GM19328 (cell line): ENCODE measurements at regions not wholly inside any gene's neighbourhood (a gene's known extent, or its start where the extent isn't known, plus 50 kb on each side); places are given as distances from the start of the nearest gene placed in this dataset.
"Not testable (repeated sequence)": the region's sequence is repeated elsewhere in the genome, so short reads cannot be mapped to it uniquely, and the experiment has no call there.

Experiments
- ATAC-seq: cut with Tn5 transposase; IDR thresholded peaks from one replicate; pipeline ENCODE4 v1.9.1; 2021; ENCODE audit warnings: mild to moderate bottlenecking, moderate library complexity; ENCODE audit not compliant: unreplicated experiment

DNA sequence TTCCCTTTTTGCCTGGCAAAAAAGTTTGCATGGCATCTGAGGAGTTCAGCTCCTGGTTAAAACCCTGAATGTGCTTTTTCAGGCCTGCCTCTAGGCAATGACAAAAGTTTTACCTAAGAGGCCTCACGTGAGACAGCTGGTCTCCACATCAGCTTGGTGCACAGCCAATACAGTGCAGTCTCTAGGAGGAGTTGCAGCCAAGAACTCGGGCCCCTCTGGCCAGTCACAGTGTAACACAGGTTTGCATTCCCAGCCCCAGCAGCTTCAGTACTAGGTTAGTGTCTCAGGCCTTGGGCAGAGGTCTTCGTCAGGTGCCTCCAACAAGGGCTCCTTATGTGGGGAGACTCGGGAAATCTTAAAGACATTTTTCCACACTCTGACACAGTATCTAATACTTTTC, 771.7 kb downstream of the SORCS1 start:
- no peak for ATAC-seq

DNA sequence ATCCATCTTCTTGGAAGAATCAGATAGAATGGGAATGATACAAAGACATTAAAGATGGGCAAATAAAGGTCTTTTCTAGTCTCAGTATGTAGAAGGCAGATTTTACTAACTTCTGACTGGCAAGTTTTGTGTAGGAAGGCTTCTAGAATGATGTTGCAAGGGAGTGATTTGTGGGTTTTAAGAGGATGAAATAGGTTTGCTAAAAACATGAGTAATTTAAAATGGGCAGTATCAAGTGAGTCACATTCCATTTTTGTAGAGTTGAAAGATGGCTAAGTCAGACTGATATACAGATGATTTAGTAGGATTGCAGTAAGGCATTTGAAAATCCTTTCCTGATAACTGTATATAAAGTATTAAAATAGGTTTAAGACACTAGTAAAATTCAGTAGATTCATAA, 777.4 kb downstream of the SORCS1 start:
- no peak for ATAC-seq

DNA sequence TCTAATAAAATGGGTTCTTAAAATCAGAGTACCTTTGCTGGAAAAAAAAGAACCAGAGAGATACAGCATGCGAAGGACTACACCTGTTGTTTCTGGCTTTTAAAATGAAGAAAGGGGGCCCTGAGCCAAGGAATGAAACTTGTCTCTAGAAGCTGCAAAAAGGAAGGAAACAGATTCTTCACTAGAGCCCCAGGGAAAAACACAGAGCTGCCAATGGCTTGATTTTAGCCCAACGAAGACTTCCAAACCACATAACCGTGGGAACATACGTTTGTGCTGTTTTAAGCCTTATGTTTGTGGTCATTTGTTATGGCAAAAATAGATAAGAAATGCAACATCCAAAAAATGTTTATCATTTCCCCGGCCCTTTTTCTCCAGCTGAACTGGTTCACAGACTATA, 780.0 kb downstream of the SORCS1 start:
- no peak for ATAC-seq

DNA sequence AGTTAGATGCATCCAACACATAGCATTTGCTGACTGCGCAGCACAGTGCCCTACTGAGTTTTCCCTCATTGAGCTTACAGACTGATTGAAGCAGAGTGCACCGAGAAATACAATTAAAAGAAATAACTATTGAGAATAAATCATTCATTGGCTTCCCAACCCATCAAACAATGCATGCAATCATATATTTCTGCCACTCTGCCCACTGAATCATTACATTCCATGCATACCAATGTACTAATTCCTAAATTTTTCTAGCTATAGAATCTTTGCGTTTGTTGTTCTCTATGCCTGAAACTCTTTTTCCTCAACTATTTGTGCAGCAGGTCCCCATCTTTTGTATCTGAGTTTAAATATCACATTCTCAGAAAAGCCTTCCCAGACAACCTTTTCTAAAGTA, 783.8 kb downstream of the SORCS1 start:
- no peak for ATAC-seq

DNA sequence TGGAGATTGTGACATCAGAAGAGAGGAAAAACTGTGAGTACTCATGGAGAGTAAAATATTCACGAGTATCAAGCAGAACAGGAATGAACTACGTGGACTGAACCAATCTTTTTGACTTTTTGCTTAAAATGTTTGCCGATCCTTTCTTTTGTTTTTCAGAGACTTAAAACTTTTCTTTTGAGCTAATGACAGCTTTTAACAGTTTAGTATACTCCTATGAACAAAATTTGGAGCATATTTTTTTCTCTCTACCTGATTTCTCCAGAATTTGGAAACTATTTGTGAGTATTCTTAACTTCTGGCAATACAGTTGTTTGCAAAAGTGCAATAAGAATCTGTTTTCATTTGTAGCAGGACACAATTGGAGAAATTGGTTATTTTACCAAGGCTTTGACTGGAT, 786.3 kb downstream of the SORCS1 start:
- ATAC-seq: no peak

DNA sequence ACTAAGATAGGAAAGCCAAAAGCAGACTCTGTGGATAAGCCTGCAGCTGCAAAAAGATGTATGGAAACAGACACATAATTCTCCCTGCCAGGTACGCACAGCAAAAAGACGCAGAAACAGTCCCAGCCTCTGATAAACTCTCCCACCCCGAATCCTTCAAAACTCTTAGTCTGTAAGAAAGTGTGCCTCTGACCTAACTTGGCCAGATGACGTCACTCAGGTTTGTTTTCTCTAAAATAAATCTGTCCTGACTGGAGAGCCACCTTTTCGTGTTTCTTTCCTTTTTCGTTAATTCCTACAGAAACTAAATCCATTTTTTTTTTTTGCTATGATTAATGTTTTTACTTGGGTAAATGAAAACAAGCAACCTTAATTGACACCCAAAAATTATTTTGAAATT, 793.8 kb downstream of the SORCS1 start:
- ATAC-seq: no peak

DNA sequence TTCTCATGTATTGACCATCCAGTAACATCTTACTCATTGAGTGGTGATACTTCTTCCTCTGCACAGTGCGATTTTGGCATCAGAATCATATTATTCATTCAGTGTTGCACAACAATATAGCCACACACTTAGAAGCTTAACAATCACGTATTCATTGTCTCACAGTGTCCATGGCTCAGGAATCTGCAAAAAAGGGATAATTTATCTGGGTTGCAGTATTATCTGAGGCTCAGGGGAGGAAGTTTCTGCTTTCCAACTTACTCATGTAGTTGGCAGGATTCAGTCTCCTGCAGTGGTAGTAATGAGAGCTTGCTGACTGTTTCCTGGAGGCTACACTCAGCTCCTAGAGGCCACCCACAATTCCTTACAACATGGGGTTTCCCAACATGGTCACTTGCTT, 803.6 kb downstream of the SORCS1 start:
- ATAC-seq: no peak

DNA sequence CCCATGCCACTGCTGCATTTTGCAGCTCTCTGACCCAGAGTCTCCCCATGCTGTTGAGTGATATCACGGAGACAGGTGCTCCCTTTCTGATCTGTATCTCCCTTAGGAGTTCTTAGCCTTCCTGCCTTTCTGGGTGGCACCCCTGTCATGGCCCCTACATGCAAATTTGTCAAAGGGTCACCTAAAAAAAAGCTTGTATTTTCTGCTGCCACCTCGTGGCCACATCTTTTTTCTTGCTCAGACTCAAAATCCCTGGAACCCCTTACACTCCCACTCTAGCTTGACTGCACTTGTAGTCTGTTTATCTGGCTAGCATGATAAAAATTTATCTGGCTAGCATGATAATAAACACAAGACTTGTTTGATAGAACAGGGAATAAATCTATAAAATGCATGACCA, 809.1 kb downstream of the SORCS1 start:
- ATAC-seq: no peak

DNA sequence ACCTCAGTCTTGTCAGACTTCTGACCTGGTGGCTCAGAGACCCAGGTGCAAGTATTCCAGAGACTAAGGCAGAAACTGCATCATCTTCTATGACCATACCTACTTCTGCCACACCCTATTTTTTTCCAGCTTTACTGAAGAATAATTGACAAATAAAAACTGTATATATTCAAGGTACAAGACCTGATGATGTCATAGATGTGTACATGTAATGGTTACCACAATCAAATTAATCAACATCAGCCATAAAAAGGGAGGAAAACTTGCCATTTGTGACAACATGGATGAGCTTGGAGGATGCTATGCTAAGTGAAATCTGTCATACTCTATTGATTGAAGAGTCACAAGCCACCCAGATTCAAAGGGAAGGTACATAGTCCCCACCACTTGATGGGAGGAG, 815.6 kb downstream of the SORCS1 start:
- ATAC-seq: no peak

DNA sequence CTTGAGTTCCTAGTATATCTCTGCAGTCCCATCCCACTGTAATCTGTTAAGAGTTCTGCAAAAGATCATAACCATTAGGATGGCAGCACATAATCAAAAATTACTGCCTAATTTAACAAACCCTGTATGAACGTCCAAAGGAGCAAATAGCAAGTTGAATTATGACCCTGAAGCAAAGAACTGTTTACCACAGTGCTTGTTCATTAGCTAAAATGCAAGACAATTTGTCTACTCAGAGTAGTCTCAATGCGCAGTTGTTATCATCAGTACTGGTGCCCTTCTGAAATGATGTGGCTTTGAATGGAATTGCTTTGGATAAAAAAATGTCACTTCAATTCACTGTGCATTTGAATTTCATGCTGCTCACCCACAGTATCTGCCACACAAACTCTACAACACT, 817.0 kb downstream of the SORCS1 start:
- ATAC-seq: no peak

DNA sequence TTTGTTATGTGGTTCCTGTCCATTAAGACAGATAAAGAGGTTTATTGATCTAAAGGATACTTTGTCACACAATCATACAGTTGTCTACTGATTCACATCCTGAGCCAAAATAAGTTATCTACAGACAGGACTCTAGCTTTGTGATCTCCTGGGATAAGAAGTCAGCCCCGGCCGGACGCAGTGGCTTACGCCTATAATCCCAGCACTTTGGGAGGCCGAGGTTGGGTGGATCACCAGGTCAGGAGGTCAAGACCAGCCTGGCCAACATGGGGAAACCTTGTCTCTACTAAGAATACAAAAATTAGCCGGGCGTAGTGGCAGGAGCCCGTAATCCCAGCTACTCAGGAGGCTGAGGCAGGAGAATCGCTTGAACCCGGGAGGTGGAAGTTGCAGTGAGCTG, 821.0 kb downstream of the SORCS1 start:
- not testable (repeated sequence) for ATAC-seq

DNA sequence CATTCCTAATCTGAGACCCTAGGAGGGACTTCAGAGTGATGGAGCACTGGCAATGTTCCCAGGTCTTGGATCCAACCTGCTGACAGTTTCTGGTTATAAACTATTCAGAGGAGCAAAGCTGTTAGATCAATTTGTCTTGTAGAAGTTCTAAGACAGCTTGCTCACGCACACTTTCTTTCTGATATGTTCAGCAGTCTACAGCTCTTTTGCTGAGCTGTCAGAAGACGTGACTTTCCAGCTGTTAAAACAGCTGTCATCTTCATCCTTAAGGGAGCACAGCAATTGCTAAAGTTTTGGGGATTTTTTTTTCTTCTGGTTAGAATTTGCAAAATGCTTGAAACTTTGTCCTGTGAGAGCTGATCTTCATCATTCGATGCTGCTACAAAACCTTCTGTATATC, 823.1 kb downstream of the SORCS1 start:
- ATAC-seq: no peak

DNA sequence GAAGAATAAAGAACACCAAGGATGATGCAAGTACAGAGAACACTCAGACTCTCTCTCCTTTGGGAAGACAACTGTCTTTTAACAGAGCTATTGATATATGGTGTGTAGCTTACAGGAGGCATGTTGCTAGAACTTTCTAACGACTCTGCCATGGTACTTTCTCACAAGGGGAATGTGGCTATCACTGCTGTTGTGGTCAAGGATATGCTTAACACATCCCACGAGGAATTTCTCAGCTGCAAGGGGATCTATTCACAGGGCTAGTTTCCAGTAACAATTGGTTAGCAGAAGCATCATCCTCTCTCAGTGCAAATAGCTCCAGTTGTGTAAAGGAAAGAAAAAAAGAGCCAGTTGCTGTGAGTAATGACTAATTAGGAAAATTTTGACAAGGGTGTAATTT, 826.0 kb downstream of the SORCS1 start:
- ATAC-seq: no peak

DNA sequence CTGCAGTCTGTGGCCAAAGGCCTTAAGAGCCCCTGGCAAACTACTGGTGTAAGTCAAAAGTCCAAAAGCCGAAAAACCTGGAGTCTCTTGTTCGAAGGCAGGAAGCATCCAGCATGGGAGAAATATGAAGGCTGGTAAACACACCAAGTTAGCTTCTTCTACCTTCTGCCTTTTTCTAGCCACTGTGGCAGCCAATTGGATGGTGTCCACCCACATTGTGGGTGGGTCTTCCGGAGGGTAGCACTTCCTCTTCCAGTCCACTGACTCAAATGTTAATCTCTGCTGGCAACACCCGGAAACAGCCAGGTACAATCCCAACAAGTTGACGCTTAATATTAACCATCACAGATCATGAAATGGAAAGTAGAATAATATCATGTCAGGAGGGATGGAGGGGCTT, 827.6 kb downstream of the SORCS1 start:
- ATAC-seq: no peak

DNA sequence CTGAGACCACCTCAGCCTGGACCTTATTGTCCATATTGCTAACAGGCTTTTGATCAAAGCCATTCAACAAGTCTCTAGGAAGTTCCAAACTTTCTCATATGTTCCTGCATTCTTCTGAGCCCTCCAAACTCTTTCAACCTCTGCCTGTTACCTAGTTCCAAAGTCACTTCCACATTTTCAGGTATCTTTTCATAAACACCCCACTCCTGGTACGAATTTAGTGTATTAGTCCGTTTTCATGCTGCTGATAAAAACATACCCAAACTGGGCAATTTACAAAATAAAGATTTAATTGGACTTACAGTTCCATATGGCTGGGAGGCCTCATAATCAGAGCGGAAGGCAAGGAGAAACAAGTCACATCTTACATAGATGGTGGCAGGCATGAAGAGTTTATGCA, 836.8 kb downstream of the SORCS1 start:
- ATAC-seq: no peak

DNA sequence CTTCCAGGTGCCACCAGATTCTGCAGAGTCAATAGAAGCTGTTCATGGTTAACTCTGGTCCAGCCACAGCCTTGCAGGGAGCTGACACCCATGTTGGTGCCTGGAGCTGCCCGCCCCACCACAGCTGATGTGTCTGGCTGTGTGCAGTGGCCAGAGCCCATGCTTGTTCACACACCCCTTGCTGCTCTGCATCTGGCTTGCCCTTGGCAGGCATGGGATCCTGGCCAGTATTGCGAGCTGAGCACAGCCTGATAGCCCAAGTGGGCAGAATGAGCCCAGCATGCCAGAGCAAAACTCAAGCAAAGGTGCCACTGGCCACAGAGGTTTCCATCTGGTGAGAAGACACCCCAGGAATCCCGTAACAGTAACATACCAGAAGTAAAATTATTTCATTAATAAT, 843.6 kb downstream of the SORCS1 start:
- ATAC-seq: no peak

DNA sequence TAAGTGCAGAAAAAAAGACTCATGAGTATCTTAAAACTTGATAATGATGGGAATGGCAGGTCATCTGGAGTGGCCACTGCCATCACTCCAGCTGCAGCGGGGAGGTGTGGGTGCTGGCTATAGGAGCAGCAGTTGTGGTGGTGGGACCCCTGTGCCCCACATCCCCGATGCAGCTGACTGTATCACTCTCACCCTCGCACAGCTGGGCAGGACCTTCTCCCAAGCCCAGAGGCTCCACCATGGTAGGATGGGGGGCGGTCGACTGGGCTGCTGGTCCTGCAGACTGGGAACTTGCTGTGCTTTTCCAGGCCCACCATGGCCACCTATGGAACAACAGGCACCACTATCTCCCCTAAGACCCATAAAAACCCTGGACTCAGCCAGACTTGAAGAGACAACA, 844.4 kb downstream of the SORCS1 start:
- ATAC-seq: no peak

DNA sequence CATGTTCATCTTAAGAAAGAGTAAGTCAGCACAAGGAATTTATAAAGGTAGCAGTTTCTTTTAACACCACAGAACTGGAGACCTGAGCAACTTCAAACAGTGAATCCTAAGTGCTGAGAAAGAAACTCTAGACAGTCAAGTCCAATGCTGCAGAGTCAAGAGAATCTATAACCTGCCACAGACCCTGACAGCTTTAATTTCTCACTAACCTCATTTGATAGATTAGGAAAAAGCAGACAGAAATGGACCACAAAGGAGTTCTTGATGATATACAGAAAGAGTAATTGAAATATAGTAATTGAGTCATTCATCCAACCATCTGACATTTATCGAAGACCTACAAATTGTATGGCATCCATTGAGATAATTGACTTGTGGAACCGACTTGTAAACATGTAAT, 847.0 kb downstream of the SORCS1 start:
- no peak for ATAC-seq

DNA sequence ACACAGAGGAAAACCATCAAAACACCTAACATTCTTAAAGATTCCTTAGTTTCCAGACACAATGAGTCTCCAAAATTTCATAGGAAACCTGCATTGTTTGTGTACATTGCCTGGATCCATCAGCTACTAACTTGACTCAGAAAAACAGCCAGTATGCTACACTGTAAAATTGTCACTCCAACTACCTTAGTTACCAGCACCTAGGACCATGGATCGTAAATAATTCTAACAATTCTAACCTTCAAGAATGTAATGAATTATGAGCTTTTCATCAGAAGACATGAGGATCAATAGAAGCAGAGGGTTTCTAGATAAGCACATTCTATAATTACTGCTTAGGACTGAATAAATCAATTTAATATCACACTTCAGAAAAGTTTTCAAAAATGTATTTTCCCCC, 851.5 kb downstream of the SORCS1 start:
- no peak for ATAC-seq

DNA sequence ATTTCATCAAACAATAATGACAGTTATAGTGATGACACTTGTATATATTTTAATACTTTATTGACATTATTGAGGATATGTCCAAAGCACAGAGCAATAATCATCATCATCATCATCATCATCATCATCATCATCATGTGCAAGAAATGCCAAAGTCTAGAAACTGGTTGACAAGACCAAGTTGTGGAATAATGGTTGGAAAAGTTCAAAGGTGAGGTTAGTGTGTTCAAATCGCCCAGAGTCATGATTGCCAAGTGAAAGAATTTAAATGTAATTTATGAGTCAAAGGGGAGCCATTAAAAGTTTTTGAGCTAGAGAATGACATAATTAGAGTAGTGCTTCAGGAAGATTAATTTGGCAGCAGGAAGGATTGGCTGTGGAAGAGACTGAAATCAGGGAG, 852.4 kb downstream of the SORCS1 start:
- no peak for ATAC-seq

DNA sequence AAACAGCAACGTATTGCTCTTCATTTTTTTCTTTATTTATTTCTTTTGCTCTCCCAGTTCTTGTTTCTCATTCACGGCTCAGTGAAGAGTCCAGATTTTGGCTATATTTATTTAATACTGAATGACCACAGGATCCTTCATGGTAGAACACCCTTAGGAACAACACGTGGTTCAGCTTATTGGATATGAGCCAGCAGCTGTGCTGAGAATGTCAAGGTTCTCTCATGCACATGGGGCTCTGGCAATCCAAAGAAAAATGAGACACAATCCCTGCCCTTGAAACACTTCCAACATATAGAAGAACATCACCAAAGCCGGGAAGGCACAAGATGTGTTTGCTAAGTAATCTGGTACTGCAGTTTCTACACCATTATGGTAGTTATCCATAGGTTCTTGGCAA, 852.9 kb downstream of the SORCS1 start:
- ATAC-seq: no peak

DNA sequence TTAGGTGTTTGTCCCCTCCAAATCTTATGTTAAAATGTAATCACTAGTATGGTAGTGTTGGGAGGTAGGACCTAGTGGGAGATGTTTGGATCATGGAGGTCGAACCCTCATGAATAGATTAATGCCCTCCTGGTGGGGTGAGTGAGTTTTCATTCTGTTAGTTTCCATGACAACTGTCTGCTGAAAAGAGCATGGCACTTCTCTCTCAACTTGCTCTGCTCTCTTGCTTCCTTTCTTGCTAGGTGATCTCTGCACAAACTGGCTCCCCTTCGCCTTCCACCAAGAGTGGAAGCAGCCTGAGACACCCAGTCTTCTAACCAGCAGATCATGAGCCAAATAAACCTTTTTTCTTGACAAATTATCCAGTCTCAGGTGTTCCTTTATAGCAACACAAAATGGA, 853.9 kb downstream of the SORCS1 start:
- no peak for ATAC-seq

DNA sequence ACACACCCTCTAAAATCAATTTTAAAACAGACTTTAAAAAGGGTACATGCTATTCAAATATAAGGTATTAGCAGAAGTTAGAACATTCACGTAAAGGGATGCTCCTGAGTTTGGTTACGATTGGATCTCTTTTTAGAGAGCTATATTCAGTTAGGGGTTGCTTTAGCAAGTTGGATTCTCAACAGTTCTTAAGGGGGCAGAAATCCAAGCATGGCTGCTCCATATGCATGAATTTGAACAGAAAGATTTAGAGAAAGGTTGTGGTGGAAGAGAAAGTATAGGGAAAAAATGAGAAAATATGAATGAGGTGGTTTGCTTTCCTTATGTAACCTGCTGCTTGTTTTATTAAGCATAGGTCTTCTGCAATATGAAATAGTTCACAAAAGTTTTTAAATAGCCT, 855.1 kb downstream of the SORCS1 start:
- ATAC-seq: no peak

DNA sequence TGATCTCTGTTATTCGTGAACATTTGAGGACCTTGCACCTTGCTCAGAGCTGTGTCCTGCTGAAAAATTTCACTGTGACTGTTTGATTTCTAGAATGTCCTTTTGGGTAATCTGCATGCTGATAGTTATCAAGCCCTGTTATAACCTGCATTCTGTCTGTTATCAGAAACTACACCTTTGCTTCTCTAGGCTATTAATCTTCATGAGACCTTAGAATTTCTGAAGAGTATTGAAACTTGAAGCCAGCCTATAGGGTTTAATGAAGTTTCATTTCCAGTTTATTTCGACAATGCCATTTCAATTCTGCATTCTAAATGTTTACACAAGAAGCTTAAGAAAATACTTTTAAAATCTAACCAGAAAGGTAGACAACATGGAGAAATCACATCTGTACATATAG, 856.2 kb downstream of the SORCS1 start:
- no peak for ATAC-seq
